IMR-90 (cell line): ENCODE measurements at regions not wholly inside any gene's neighbourhood (a gene's known extent, or its start where the extent isn't known, plus 50 kb on each side); places are given as distances from the start of the nearest gene placed in this dataset.

Source experiments
- CEBPB ChIP-seq: IDR thresholded peaks from 2 replicates; pipeline ENCODE4 v1.6.1; 2012; ENCODE audit warnings: low read depth, low read length, improper control_type of control experiment
- POLR2A ChIP-seq: IDR thresholded peaks from 2 replicates; pipeline ENCODE4 v1.6.1; 2012; ENCODE audit warnings: mild to moderate bottlenecking, low read depth, low read length
- RFX5 ChIP-seq: IDR thresholded peaks from 2 replicates; pipeline ENCODE4 v1.8.0; 2012; ENCODE audit warnings: low read depth, mild to moderate bottlenecking, low read length, moderate library complexity
- USF2 ChIP-seq: fragments of 150-350 bp; IDR thresholded peaks from 2 replicates; pipeline ENCODE4 v1.6.1; 2017; ENCODE audit warnings: mild to moderate bottlenecking, antibody characterized with exemption, low read length, low read depth
- TF ChIP-seq, protein P1 (sequence below): conservative IDR thresholded peaks from 2 replicates; pipeline ENCODE4 v1.5.1; 2012; ENCODE audit warnings: mild to moderate bottlenecking, low read depth, low read length, improper control_type of control experiment

DNA sequence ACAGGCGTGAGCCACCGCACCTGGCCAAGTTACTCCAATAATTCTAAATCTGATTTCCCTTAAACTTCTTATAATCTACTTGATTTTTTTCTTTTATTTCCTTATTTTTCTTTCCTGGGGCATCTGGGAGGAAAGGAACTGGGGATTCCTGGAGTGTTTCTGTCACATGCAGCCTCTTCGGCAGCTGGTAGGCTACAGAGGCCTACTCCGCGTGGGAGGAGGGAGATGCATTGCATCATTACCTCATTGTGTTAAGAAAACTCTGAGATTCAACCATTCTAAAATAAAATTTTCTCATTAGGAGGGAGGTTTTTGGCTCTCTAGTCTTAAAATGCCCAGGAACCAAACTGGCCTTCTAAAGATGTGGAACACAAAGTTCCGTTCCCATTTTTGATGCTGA is 64.0 kb downstream of the SOX9 start:
- TF ChIP-seq RFX5 (no peak), POLR2A (no peak), CEBPB (peak; percentile 77), USF2 (peak; percentile 70)
- TF ChIP-seq, protein P1, sequence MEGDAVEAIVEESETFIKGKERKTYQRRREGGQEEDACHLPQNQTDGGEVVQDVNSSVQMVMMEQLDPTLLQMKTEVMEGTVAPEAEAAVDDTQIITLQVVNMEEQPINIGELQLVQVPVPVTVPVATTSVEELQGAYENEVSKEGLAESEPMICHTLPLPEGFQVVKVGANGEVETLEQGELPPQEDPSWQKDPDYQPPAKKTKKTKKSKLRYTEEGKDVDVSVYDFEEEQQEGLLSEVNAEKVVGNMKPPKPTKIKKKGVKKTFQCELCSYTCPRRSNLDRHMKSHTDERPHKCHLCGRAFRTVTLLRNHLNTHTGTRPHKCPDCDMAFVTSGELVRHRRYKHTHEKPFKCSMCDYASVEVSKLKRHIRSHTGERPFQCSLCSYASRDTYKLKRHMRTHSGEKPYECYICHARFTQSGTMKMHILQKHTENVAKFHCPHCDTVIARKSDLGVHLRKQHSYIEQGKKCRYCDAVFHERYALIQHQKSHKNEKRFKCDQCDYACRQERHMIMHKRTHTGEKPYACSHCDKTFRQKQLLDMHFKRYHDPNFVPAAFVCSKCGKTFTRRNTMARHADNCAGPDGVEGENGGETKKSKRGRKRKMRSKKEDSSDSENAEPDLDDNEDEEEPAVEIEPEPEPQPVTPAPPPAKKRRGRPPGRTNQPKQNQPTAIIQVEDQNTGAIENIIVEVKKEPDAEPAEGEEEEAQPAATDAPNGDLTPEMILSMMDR: no peak
